Panc1 (cell line): ENCODE measurements at regions not wholly inside any gene's neighbourhood (a gene's known extent, or its start where the extent isn't known, plus 50 kb on each side); places are given as distances from the start of the nearest gene placed in this dataset.

Experiments
- ATAC-seq: fragments of 200-7000 bp; cut with Tn5 transposase; 2 replicates; pipeline ENCODE4 v1.9.1; 2020; ENCODE audit warnings: mild to moderate bottlenecking, moderate library complexity
- BruUV-seq: library from RNA; stranded (reverse); fragments of 400-500 nt; replicated peaks from 2 replicates; lab custom pipeline; 2021; lab: Mats Ljungman, UMichigan
- CTCF ChIA-PET: fragments of 300-600 bp; sonication (Branson Sonifier 250); formaldehyde crosslinking; loops from one replicate; lab custom pipeline; 2022; ENCODE audit warnings: antibody characterized with exemption; lab: Charles Lee
- POLR2A ChIA-PET: fragments of 300-600 bp; sonication (Branson Sonifier 250); formaldehyde crosslinking; loops from one replicate; lab custom pipeline; 2022; ENCODE audit warnings: antibody characterized with exemption; lab: Charles Lee
- DNase-seq: peaks from one replicate; pipeline ENCODE4 v3.0.0-alpha.2; 2010; ENCODE audit warnings: low read depth, low spot score
- H3K27ac ChIP-seq: 2 replicates; pipeline ENCODE4 v1.5.1; 2011; ENCODE audit warnings: mild to moderate bottlenecking, low read length, inconsistent platforms
- H3K27me3 ChIP-seq: fragments of 200-500 bp; sonication (Bioruptor generic); 2 replicates; pipeline ENCODE4 v1.6.0; 2014; ENCODE audit warnings: low read length, inconsistent platforms; ENCODE audit not compliant: control insufficient read depth, insufficient read depth
- H3K36me3 ChIP-seq: fragments of 200-500 bp; sonication (Bioruptor generic); 2 replicates; pipeline ENCODE4 v1.5.1; 2014; ENCODE audit warnings: inconsistent platforms, mild to moderate bottlenecking, low read length, moderate library complexity; ENCODE audit not compliant: control insufficient read depth, insufficient read depth
- H3K4me1 ChIP-seq: 2 replicates; pipeline ENCODE4 v1.5.1; 2011; ENCODE audit warnings: inconsistent platforms, mild to moderate bottlenecking, low read length, moderate library complexity; ENCODE audit not compliant: control insufficient read depth, insufficient read depth
- H3K4me3 ChIP-seq, 2 experiments: 2 replicates each; pipeline ENCODE4 v1.5.1; 2011 to 2012; ENCODE audit warnings: low read depth in 2 of 2, low read length in 2 of 2, mild to moderate bottlenecking in 2 of 2, inconsistent platforms in 1 of 2, moderate library complexity in 1 of 2
- H3K9me3 ChIP-seq: fragments of 200-500 bp; sonication (Bioruptor generic); 2 replicates; pipeline ENCODE4 v1.5.1; 2014; ENCODE audit warnings: low read depth, mild to moderate bottlenecking, inconsistent platforms, low read length, moderate library complexity; ENCODE audit not compliant: control insufficient read depth, insufficient read depth
- POLR2AphosphoS5 ChIP-seq: IDR thresholded peaks from 2 replicates; pipeline ENCODE4 v1.6.1; 2012; ENCODE audit warnings: mild to moderate bottlenecking, low read depth, low read length, moderate library complexity
- SIN3A ChIP-seq: IDR thresholded peaks from 2 replicates; pipeline ENCODE4 v1.6.1; 2012; ENCODE audit warnings: low read depth, mild to moderate bottlenecking, low read length, moderate library complexity, borderline replicate concordance; ENCODE audit not compliant: insufficient read depth
- TCF7L2 ChIP-seq: IDR thresholded peaks from 2 replicates; pipeline ENCODE4 v1.6.1; 2011; ENCODE audit warnings: mild to moderate bottlenecking, low read depth, low read length, inconsistent platforms
- in situ Hi-C: cut with HindIII; loops from 2 replicates; pipeline ENCODE4 v1.10.0; 2016; ENCODE audit warnings: low sequenced_read_pairs, low pct_unique_long_range_greater_than_20kb
- intact Hi-C: fragments of 100-400 bp; cut with micrococcal nuclease; formaldehyde crosslinking; loops from one replicate; pipeline ENCODE4 v1.10.0; 2022; ENCODE audit not compliant: unreplicated experiment
- TF ChIP-seq, protein P1 (sequence below), 2 experiments: IDR thresholded peaks; 2 replicates each; pipeline ENCODE4 v1.6.1; 2011 to 2012; ENCODE audit warnings: low read depth in 2 of 2, control low read depth in 1 of 2, low read length in 1 of 2, mild to moderate bottlenecking in 1 of 2, moderate library complexity in 1 of 2; ENCODE audit not compliant: insufficient read depth in 1 of 2
- TF ChIP-seq, protein P2 (sequence below): fragments of 450-650 bp; IDR thresholded peaks from 2 replicates; pipeline ENCODE4 v1.5.1; 2017; ENCODE audit warnings: mild to moderate bottlenecking

GRCh38 chr6:23031986-23032385, 462.6 kb downstream of the HDGFL1 start:
- intact Hi-C loops, result no loop called here
- ATAC-seq, result no peak

GRCh38 chr6:23034926-23035325, 465.6 kb downstream of the HDGFL1 start:
- intact Hi-C loops (no loop called here), in situ Hi-C loops (no loop called here)
- no peaks in the 10 kb centered on the region for H3K36me3 ChIP-seq
- no peak overlapping the region for H3K27ac ChIP-seq
- TF ChIP-seq, protein P1, sequence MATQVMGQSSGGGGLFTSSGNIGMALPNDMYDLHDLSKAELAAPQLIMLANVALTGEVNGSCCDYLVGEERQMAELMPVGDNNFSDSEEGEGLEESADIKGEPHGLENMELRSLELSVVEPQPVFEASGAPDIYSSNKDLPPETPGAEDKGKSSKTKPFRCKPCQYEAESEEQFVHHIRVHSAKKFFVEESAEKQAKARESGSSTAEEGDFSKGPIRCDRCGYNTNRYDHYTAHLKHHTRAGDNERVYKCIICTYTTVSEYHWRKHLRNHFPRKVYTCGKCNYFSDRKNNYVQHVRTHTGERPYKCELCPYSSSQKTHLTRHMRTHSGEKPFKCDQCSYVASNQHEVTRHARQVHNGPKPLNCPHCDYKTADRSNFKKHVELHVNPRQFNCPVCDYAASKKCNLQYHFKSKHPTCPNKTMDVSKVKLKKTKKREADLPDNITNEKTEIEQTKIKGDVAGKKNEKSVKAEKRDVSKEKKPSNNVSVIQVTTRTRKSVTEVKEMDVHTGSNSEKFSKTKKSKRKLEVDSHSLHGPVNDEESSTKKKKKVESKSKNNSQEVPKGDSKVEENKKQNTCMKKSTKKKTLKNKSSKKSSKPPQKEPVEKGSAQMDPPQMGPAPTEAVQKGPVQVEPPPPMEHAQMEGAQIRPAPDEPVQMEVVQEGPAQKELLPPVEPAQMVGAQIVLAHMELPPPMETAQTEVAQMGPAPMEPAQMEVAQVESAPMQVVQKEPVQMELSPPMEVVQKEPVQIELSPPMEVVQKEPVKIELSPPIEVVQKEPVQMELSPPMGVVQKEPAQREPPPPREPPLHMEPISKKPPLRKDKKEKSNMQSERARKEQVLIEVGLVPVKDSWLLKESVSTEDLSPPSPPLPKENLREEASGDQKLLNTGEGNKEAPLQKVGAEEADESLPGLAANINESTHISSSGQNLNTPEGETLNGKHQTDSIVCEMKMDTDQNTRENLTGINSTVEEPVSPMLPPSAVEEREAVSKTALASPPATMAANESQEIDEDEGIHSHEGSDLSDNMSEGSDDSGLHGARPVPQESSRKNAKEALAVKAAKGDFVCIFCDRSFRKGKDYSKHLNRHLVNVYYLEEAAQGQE (IDR thresholded peaks at IDR 0.05; ENCODE audit: insufficient read depth in 1 of 2, low read depth in 2 of 2, low read length in 1 of 2), result no peak
- TF ChIP-seq TCF7L2, result no peak
- TF ChIP-seq SIN3A, result no peak
- TF ChIP-seq POLR2AphosphoS5, result no peak
- TF ChIP-seq, protein P2, sequence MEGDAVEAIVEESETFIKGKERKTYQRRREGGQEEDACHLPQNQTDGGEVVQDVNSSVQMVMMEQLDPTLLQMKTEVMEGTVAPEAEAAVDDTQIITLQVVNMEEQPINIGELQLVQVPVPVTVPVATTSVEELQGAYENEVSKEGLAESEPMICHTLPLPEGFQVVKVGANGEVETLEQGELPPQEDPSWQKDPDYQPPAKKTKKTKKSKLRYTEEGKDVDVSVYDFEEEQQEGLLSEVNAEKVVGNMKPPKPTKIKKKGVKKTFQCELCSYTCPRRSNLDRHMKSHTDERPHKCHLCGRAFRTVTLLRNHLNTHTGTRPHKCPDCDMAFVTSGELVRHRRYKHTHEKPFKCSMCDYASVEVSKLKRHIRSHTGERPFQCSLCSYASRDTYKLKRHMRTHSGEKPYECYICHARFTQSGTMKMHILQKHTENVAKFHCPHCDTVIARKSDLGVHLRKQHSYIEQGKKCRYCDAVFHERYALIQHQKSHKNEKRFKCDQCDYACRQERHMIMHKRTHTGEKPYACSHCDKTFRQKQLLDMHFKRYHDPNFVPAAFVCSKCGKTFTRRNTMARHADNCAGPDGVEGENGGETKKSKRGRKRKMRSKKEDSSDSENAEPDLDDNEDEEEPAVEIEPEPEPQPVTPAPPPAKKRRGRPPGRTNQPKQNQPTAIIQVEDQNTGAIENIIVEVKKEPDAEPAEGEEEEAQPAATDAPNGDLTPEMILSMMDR, result no peak
- no TSS peak for BruUV-seq
- H3K27me3 ChIP-seq, result no peaks in the 10 kb centered on the region
- no peak overlapping the region for H3K4me3 ChIP-seq
- ChIA-PET POLR2A (no interaction called here), CTCF (no interaction called here)
- no peaks in the 10 kb centered on the region for H3K4me1 ChIP-seq
- no peaks in the 10 kb centered on the region for H3K9me3 ChIP-seq
- DNase-seq (no peak), ATAC-seq (no peak)

More at GRCh38 chr6:23031986-23032385, 462.6 kb downstream of the HDGFL1 start:
- Histone ChIP-seq H3K9me3 (no peaks in the 10 kb centered on the region), H3K27ac (no peak overlapping the region), H3K36me3 (no peaks in the 10 kb centered on the region), H3K27me3 (no peaks in the 10 kb centered on the region), H3K4me1 (no peaks in the 10 kb centered on the region), H3K4me3 (no peak overlapping the region)
- no TSS peak for BruUV-seq
- ChIA-PET CTCF (no interaction called here), POLR2A (no interaction called here)
- TF ChIP-seq TCF7L2 (no peak), SIN3A (no peak), POLR2AphosphoS5 (no peak)
- TF ChIP-seq, protein P1 (IDR thresholded peaks at IDR 0.05; ENCODE audit: insufficient read depth in 1 of 2, low read depth in 2 of 2, low read length in 1 of 2), result no peak
- TF ChIP-seq, protein P2, result no peak
- in situ Hi-C loops, result no loop called here
- DNase-seq, result no peak
